SJSA1 (cell line): ENCODE measurements at regions not wholly inside any gene's neighbourhood (a gene's known extent, or its start where the extent isn't known, plus 50 kb on each side); places are given as distances from the start of the nearest gene placed in this dataset.
"Not testable (repeated sequence)": the region's sequence is repeated elsewhere in the genome, so short reads cannot be mapped to it uniquely, and the experiment has no call there.

Source experiments
- DNase-seq, 2 experiments: peaks; one replicate each; pipeline ENCODE4 v3.0.0-alpha.2; 2015 to 2020; ENCODE audit warnings: low spot score in 2 of 2, low read depth in 1 of 2
- H3K27ac ChIP-seq: fragments of 250-450 bp; sonication (Bioruptor Pico); 2 replicates; pipeline ENCODE4 v1.5.1; 2020; ENCODE audit warnings: mild to moderate bottlenecking, moderate library complexity
- H3K27me3 ChIP-seq: fragments of 250-450 bp; sonication (Bioruptor Pico); replicated peaks from 2 replicates; pipeline ENCODE4 v1.5.1; 2020; ENCODE audit warnings: mild to moderate bottlenecking, moderate library complexity
- H3K36me3 ChIP-seq: fragments of 250-450 bp; sonication (Bioruptor Pico); 2 replicates; pipeline ENCODE4 v1.5.1; 2020; ENCODE audit warnings: mild to moderate bottlenecking
- H3K4me1 ChIP-seq: fragments of 250-450 bp; sonication (Bioruptor Pico); replicated peaks from 2 replicates; pipeline ENCODE4 v1.6.1; 2021; ENCODE audit warnings: mild to moderate bottlenecking
- H3K4me3 ChIP-seq: fragments of 250-450 bp; sonication (Bioruptor Pico); 2 replicates; pipeline ENCODE4 v1.5.1; 2020; ENCODE audit warnings: mild to moderate bottlenecking
- H3K9me3 ChIP-seq: fragments of 250-450 bp; sonication (Bioruptor Pico); replicated peaks from 2 replicates; pipeline ENCODE4 v1.5.1; 2020; ENCODE audit warnings: mild to moderate bottlenecking

- H3K4me3 ChIP-seq, result no peak overlapping the region
Measured at GRCh38 chr10:56449770-56450169, 88.7 kb upstream of the ZWINT start.

GRCh38 chr10:56447613-56448012 is 86.6 kb upstream of the ZWINT start:
- H3K36me3 ChIP-seq, H3K9me3 ChIP-seq, H3K4me1 ChIP-seq, H3K4me3 ChIP-seq, DNase-seq, H3K27ac ChIP-seq, H3K27me3 ChIP-seq: not testable (repeated sequence)

More at GRCh38 chr10:56449770-56450169, 88.7 kb upstream of the ZWINT start:
- Histone ChIP-seq H3K27me3 (no peaks in the 10 kb centered on the region), H3K27ac (no peak overlapping the region), H3K36me3 (no peaks in the 10 kb centered on the region), H3K4me1 (no peaks in the 10 kb centered on the region), H3K9me3 (no peaks in the 10 kb centered on the region)
- DNase-seq, result no peak

GRCh38 chr10:56441337-56441736 is 80.3 kb upstream of the ZWINT start:
- not testable (repeated sequence) for H3K36me3 ChIP-seq, H3K4me1 ChIP-seq, H3K9me3 ChIP-seq, H3K27ac ChIP-seq, DNase-seq, H3K27me3 ChIP-seq, H3K4me3 ChIP-seq
